GM13976 (cell line): ENCODE measurements at regions not wholly inside any gene's neighbourhood (a gene's known extent, or its start where the extent isn't known, plus 50 kb on each side); places are given as distances from the start of the nearest gene placed in this dataset.

ENCODE experiments used
- DNase-seq: peaks from one replicate; pipeline ENCODE4 v3.0.0; 2012; ENCODE audit warnings: low spot score
- CTCF ChIP-seq: IDR thresholded peaks from 2 replicates; pipeline ENCODE4 v1.5.1; 2012; ENCODE audit warnings: borderline replicate concordance, mild to moderate bottlenecking; ENCODE audit not compliant: insufficient read depth; ENCODE audit errors: extremely low read depth, missing control alignments, control extremely low read depth
- in situ Hi-C: fragments of 300-500 bp; cut with MboI; formaldehyde crosslinking; loops from one replicate; pipeline ENCODE4 v1.12.0; 2022; ENCODE audit warnings: low sequenced_read_pairs, mixed read lengths, inconsistent platforms; ENCODE audit not compliant: unreplicated experiment

DNA sequence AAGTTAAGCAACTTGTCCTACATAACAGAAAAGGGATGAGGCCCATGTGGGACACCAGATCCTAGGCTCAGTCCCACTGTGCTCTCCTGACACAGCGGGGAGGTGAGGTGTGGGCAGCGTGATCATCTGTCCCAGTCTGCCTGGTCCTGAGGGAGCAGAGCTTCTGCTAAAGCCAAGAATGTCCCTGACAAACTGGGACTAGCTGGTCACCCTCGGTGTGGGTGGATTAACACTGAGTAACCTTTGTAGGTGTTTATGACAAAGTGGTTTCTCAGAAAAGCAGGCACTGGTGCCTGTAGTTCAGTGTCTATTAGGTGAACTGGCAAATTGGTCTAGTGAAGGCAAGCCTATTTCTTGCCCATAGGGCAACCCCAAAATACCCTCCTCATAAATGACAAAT, 127.8 kb upstream of the HABP2 start:
- no peak for DNase-seq
- in situ Hi-C loops = no loop called here
- TF ChIP-seq CTCF = no peak

DNA sequence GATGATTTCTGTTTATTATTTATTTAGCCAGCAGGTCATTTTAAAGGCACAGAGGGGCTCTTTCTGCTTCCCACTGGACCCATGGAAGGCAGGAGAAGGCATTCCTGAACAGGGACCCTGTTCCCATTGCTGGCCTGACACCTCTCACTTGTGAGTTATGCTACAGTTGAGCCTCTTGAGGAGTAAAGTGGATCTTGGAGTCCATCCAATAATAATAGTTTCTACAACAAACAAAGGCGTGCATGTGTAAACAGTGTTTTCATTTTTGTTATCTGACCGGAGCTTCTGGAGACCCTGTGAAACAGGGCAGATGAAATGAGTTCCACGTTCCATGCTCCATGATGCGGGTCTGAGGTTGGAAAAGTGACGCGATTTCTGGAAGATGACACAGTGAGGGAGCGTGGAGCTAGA, 127.3 kb upstream of the HABP2 start:
- in situ Hi-C loops = no loop called here
- DNase-seq = no peak
- no peak for TF ChIP-seq CTCF

DNA sequence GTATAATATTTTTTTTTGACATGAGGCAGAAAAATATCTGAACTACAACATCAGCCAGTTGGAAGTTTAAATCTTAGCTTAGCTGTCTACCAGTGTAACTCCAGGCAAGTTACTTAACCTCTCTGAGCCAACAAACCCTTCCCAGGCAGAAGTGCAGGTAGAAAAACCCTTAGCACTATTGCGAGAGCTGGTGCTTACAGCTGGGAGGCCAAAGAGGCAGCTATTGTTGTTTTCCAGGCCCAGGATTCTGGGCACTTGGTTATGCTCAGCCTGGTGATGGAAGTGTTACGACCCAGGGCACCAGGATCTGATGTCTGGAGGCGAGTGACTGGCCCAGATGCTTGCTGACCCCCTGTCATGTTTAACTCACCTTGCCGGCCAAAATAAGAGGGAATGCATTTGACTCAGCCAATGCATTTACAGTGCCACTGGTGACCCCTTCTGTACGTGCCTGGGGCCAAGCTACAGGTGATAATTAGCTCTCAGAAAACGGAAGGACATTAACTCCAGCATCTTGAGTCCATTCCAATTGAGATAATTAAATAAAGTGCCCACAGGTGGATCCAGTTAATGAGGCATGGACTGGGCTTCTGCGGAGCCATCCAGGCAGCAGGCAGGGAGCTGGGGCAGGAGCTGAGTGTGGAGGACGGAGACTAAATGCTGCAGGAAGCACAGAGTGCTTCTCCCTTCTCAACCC, 126.5 kb upstream of the HABP2 start:
- in situ Hi-C loops = no loop called here
- no peak for DNase-seq
- no peak for TF ChIP-seq CTCF

DNA sequence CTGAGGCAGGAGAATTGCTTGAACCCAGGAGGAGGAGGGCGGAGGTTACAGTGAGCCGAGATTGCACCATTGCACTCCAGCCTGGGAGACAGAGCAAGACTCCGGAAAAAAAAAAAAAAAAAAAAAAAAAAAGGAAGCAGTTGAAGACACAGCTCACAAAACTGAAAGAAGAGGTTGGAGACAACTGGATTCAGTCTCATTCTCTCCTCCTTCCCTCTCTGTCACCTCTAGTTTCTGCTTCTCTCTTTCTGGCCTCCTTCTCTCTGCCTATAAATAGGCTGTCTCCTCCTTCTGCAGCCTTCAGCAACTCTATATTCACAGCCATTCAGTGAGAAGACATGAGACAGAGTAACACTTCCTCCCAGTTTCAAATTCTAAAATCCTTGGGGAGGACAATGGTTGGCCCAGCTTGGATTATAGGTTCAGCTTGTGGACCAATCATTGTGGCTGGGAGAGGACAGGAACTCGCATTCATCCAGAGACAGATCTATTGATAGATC, 125.6 kb upstream of the HABP2 start:
- in situ Hi-C loops = no loop called here
- no peak for TF ChIP-seq CTCF
- no peak for DNase-seq

DNA sequence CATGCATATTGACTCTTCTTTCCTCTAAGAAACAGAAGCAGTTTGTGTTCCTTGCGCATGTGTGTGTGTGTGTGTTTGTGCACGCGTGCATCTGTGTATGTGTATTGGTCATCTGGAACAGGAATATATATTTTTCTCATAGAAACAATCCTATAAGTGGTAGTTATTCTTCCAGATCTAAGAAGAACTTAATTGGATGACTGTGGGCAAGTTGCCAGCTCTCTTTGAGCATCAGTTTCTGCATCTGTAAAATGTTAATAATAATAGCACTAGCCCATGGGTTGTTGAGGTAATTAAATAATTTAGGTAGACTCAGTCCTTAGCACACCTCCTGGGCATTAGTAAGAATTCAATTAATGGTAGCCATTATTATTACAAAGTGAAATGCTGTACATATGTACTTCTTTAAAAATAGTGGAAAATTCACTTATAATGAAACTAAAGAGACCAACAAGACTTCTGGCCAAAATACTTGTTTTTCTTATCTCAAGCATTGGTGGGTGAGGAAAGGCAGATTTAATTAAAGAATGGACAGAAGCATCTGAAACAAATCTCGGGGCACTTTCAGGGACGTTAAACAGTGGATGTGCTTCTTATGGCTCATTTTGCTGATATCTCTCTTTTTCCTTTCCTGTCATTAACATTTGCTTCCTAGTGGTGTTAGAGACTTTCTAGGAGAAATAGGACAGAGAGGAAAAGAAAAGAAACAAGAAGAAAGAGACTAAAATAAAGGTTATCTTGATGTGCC, 124.9 kb upstream of the HABP2 start:
- TF ChIP-seq CTCF = no peak
- in situ Hi-C loops = no loop called here
- no peak for DNase-seq

DNA sequence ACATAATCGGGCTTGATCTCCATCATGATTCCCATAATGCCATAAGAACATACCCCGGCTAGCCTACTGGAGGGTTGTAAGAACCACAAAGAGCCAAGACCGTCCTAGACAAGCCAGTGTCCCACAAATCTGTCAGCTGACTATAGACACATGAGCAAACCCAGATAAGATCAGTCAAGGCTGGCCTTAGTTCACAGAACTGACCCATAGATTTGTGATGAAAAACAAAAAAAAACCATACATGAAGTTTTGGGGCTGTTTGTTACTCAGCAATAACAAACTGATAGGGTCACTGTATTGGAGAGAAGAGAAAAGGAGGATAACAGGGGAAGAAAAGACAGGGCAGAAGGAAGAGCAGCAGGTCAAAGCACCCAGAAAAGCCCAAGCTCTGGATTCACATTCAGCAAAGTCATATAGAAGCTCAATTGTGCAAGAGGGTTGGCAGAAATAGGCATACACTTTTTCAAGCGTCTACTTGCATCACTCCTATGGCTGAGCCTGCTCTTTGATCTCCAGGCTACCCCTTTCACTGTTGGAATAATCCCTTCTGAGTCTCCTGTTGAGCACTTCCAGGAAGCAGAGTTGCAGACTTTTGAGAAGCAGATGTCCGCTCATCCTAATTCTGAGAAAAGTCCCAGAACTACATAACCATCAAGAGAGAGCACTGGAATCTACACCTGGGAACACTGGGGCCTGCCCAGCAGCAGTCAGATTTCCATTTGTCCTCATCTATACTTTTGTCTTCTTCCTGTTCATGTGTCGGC, 122.0 kb upstream of the HABP2 start:
- in situ Hi-C loops = no loop called here
- DNase-seq = no peak

More for the DNA sequence above, 122.0 kb upstream of the HABP2 start:
- TF ChIP-seq CTCF = no peak
